RWPE1 (cell line): ENCODE measurements at regions not wholly inside any gene's neighbourhood (a gene's known extent, or its start where the extent isn't known, plus 50 kb on each side); places are given as distances from the start of the nearest gene placed in this dataset.

Source experiments
- CTCF ChIA-PET: fragments of 350-600 bp; sonication (Branson Sonifier 250); formaldehyde crosslinking; extraction: SDS; loops from one replicate; lab custom pipeline; 2021; lab: Yijun Ruan, JAX
- POLR2A ChIA-PET: fragments of 400-600 bp; formaldehyde crosslinking; extraction: SDS; loops from one replicate; lab custom pipeline; 2020; ENCODE audit warnings: antibody characterized with exemption; ENCODE audit not compliant: low non-redundant PET; lab: Yijun Ruan, JAX
- DNase-seq: peaks from one replicate; pipeline ENCODE4 v3.0.0; 2012; ENCODE audit warnings: low spot score
- H3K27ac ChIP-seq: fragments of 450-650 bp; 2 replicates; pipeline ENCODE4 v1.5.1; 2017
- TF ChIP-seq, protein P1 (sequence below): fragments of 450-650 bp; conservative IDR thresholded peaks from 2 replicates; pipeline ENCODE4 v1.5.1; 2017; ENCODE audit warnings: low read depth, mild to moderate bottlenecking

DNA sequence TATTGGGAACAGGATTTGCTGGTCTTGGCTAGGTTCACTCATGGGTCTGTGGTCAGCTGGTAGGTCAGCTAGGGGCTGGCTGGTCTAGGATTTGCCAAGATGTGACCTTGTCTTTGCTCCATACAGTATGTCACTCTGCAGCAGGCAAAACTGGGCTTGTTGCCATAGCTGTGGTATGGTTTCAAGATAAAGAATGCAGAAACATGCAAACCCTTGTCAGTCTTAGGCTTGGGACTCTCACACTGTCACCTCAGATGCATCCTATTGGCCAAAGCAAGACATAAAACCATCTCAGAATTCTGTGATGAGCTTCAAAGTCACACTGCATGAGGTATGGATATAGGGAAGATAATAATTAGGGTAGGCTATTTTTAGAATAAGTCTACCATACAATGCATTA, 66.6 kb upstream of the TBC1D5 start:
- ChIA-PET CTCF (no interaction called here), POLR2A (no interaction called here)
- DNase-seq = no peak
- no peak overlapping the region for H3K27ac ChIP-seq
- TF ChIP-seq, protein P1, sequence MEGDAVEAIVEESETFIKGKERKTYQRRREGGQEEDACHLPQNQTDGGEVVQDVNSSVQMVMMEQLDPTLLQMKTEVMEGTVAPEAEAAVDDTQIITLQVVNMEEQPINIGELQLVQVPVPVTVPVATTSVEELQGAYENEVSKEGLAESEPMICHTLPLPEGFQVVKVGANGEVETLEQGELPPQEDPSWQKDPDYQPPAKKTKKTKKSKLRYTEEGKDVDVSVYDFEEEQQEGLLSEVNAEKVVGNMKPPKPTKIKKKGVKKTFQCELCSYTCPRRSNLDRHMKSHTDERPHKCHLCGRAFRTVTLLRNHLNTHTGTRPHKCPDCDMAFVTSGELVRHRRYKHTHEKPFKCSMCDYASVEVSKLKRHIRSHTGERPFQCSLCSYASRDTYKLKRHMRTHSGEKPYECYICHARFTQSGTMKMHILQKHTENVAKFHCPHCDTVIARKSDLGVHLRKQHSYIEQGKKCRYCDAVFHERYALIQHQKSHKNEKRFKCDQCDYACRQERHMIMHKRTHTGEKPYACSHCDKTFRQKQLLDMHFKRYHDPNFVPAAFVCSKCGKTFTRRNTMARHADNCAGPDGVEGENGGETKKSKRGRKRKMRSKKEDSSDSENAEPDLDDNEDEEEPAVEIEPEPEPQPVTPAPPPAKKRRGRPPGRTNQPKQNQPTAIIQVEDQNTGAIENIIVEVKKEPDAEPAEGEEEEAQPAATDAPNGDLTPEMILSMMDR = no peak

DNA sequence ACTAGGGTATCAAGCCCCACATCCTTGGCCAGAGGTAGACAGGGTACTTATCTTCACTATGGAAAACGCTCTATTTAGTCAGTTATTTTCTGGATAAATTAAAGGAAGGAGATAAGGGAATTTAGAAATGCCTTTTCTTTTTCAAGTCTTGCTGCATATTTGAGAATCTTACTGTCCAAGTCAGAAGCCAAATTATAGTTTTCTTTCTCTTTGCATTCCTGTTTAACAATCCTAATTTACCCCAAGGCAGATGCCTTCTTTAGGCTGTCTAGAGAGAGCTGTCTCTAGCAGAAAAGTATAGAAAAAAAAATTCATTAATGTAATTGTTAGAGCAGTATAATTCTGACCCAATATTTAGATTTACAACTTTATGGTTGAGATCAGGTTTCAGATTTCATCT, 64.4 kb upstream of the TBC1D5 start:
- TF ChIP-seq, protein P1 = no peak
- ChIA-PET CTCF (no interaction called here), POLR2A (no interaction called here)
- no peak overlapping the region for H3K27ac ChIP-seq
- no peak for DNase-seq

DNA sequence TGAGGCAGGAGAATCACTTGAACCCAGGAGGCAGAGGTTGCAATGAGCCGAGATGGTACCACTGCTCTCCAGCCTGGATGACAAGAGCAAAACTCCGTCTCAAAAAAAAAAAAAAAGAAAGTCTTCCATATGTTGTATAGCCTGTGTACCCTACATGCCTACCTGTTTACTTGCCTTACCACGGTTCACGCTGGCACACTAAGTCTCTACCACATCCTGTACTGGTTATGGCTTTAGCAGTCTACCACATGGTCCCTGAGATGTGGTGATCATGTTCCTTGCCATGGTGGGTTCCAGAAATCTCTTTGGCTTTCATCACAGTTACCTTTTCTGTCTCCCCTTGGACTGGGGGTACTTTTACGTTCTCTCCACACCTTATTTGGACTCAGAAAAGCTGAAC, 63.8 kb upstream of the TBC1D5 start:
- DNase-seq = no peak
- ChIA-PET CTCF (no interaction called here), POLR2A (no interaction called here)
- no peak overlapping the region for H3K27ac ChIP-seq
- TF ChIP-seq, protein P1 = no peak

DNA sequence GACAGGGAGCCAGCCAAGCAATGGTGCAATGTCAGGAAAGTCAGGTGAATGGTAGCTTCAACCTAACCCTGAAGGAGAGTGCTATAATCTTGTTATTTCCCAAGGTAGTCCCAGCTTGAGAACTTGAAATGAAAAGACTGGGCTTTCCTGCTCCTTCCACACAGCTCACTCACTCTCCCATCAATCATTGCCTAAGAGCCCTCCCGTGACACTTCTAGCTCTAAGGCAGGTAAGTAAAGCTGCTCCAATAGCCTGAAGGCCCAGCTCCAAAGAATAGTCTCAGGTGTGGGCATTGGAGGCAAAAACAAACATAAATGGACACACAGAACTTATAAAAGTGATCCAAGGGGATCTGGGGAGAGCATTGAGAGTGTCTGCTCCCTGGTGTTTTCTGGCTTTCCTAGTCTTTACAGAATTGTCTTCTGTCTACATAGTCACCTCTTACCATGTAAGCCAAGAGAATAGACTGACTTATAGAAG, 63.1 kb upstream of the TBC1D5 start:
- no peak overlapping the region for H3K27ac ChIP-seq
- CTCF ChIA-PET = no interaction called here
- DNase-seq = no peak
- TF ChIP-seq, protein P1 = no peak
- POLR2A ChIA-PET = no interaction called here

DNA sequence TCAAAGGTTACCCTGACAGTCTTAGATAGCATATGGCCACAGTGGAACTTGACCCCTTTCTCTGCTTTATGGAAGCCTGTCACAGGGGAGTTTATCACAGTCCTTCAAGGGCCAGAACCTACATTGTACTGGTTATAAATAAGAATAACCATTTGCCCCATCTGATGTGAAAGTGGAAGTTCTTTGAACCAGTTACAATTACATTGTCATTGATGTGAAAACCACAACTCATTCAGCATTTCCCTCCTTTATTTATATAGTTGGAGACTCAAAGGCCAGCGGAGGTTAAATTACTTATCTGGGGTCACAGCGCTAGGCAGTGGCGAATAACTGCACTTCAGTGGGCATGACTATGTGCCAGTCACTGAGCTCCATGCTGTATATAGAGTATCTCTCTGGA, 60.5 kb upstream of the TBC1D5 start:
- DNase-seq = no peak
- H3K27ac ChIP-seq = no peak overlapping the region
- TF ChIP-seq, protein P1 = no peak
- ChIA-PET CTCF (interaction anchor here (0.5 kb wide), 1 partner anchor 8 kb away, joined by 3 read pairs; no protein-coding TSS in a partner anchor), POLR2A (no interaction called here)

DNA sequence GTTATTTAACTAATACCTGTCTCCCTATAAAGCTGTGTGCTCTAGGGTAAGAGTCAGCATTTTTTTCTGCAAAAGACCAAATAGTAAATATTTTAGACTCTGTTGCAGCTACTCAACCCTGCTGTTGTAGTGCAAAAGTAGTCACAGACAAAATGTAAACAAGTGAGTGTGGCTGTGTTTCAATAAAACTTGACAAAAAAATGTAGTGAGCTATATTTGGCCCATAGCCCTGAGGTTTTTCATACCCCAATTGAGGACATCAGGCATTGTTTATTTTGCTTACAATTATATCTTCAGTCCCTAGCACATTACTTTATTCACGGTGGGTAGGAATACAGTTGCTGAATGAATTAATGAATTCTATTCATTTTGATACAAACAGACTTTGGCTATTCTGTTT, 58.7 kb upstream of the TBC1D5 start:
- no peak overlapping the region for H3K27ac ChIP-seq
- DNase-seq = no peak
- TF ChIP-seq, protein P1 = no peak
- CTCF ChIA-PET = no interaction called here
- POLR2A ChIA-PET = no interaction called here
